CD4-positive, alpha-beta memory T cell (primary cell): ENCODE measurements at regions not wholly inside any gene's neighbourhood (a gene's known extent, or its start where the extent isn't known, plus 50 kb on each side); places are given as distances from the start of the nearest gene placed in this dataset.

Experiments
- CTCF ChIA-PET: fragments of 350-600 bp; sonication (Branson Sonifier 250); formaldehyde crosslinking; loops from one replicate; lab custom pipeline; 2021; ENCODE audit warnings: inconsistent platforms; ENCODE audit not compliant: partially characterized antibody; lab: Charles Lee
- POLR2A ChIA-PET: fragments of 350-600 bp; sonication (Branson Sonifier 250); formaldehyde crosslinking; loops from one replicate; lab custom pipeline; 2021; ENCODE audit not compliant: partially characterized antibody; lab: Charles Lee
- DNase-seq, 5 donors: peaks; one replicate each; pipeline versions ENCODE4 v3.0.0 to v3.0.0-alpha.2; 2020 to 2022; ENCODE audit warnings: mixed read lengths in 1 of 5
- H3K27ac ChIP-seq: one replicate; pipeline ENCODE4 v1.7.0; 2013; ENCODE audit warnings: low read depth, low read length
- H3K27me3 ChIP-seq: 2 replicates; pipeline ENCODE4 v1.7.0; 2013; ENCODE audit warnings: mild to moderate bottlenecking, low read length, moderate library complexity; ENCODE audit not compliant: insufficient read depth
- H3K36me3 ChIP-seq: 2 replicates; pipeline ENCODE4 v1.7.0; 2013; ENCODE audit warnings: mild to moderate bottlenecking, low read length, moderate library complexity; ENCODE audit not compliant: insufficient read depth
- H3K4me1 ChIP-seq: 2 replicates; pipeline ENCODE4 v1.7.0; 2013; ENCODE audit warnings: mild to moderate bottlenecking, low read length, moderate library complexity; ENCODE audit not compliant: insufficient read depth
- H3K4me3 ChIP-seq, 2 donors: one replicate each; pipeline ENCODE4 v1.7.0; 2013; ENCODE audit warnings: low read length in 2 of 2, mild to moderate bottlenecking in 1 of 2
- H3K9me3 ChIP-seq, 2 donors: one replicate each; pipeline ENCODE4 v1.7.0; 2013; ENCODE audit warnings: low read length in 2 of 2, control low read depth in 1 of 2; ENCODE audit not compliant: control insufficient read depth in 1 of 2
- H3K27ac Mint-ChIP-seq, 7 donors: one replicate each; pipeline ENCODE4 v1.8.0; 2020 to 2021; ENCODE audit warnings: mixed read lengths in 7 of 7, mild to moderate bottlenecking in 6 of 7, inconsistent platforms in 3 of 7, moderate library complexity in 3 of 7
- H3K27me3 Mint-ChIP-seq, 2 donors: one replicate each; pipeline ENCODE4 v1.8.0; 2020 to 2021; ENCODE audit warnings: mixed read lengths in 2 of 2
- H3K36me3 Mint-ChIP-seq, 2 donors: one replicate each; pipeline ENCODE4 v1.8.0; 2020 to 2021; ENCODE audit warnings: mixed read lengths in 2 of 2, inconsistent platforms in 1 of 2, mild to moderate bottlenecking in 1 of 2
- H3K4me1 Mint-ChIP-seq, 4 donors: one replicate each; pipeline ENCODE4 v1.8.0; 2020 to 2021; ENCODE audit warnings: mixed read lengths in 4 of 4, mild to moderate bottlenecking in 1 of 4
- H3K4me3 Mint-ChIP-seq, 8 donors: one replicate each; pipeline ENCODE4 v1.8.0; 2020 to 2021; ENCODE audit warnings: mixed read lengths in 8 of 8, mild to moderate bottlenecking in 7 of 8, moderate library complexity in 6 of 8, inconsistent platforms in 3 of 8
- H3K9me3 Mint-ChIP-seq, 8 donors: one replicate each; pipeline ENCODE4 v1.8.0; 2020 to 2021; ENCODE audit warnings: mixed read lengths in 8 of 8, mild to moderate bottlenecking in 5 of 8, inconsistent platforms in 3 of 8, moderate library complexity in 1 of 8
- intact Hi-C: fragments of 100-400 bp; cut with micrococcal nuclease; formaldehyde crosslinking; loops from one replicate; pipeline ENCODE4 v1.15.1; 2023

DNA sequence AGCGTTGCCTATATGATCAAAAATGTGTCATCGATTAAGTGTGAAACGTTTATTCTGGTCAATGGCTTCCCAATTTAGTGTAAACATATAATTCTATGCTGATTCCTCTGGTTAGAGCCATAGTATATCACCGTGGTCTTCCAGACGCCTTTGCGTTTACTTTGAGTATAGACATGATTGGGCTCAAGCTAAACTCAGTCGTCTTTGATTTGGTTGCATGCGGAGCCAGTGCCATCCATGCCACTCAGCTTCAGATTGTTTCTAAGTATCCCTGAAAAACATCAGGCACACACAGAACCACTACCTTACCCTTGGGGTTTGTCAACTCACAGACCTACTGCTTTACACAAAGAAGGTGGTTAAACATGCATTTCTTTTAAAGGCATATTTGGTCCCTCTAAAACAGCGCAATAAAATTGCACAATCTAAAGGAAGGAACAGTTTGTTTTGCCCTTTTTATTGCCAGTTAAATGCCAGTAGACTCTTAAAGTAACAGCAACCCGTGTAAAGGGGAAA is 273.6 kb upstream of the KLF6 start:
- peaks cover 31% of the 10 kb centered on the region for H3K4me1 ChIP-seq
- CTCF ChIA-PET = no interaction called here
- intact Hi-C loops = no loop called here

DNA sequence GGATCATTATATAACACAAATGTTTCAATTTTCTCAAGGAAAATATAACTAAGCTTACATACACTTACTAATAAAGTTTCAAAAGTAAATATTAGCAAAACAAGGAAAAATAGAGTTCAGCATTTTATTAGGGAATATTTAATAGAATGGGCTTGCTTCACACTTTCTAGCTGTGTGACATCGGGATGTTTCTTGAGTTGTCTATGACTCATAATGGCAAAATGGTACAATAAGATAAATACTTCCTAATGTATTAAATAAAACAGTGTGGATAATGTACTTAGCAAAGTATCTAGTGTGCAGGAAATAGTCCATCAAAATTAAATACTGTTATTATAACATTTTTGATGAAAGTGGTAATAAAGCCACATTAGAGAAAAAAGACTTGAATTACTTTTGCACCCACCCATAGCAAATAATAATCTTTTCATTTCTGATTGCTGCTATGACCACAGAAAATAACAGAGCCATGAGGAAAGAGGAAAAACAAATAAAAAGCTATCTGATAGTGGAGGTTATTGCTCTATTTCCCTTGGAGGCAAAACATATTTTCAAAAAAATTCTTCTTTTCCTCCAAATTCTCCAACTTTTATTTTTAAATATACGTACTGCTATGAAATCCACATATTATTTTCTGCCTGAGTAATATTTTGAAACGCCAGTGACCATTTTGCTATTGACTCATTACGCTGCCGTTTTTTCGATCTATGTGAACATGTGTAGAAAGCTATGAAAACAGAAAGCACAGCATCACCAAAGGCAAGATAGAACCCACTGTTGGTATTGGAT is 272.9 kb upstream of the KLF6 start:
- Histone ChIP-seq H3K4me1 (peaks cover 31% of the 10 kb centered on the region), H3K9me3 (no peaks in the 10 kb centered on the region), H3K27ac (no peak overlapping the region), H3K27me3 (no peaks in the 10 kb centered on the region), H3K36me3 (no peaks in the 10 kb centered on the region), H3K4me3 (no peak overlapping the region)
- ChIA-PET CTCF (interaction anchor here (1.0 kb wide), 1 partner anchor 13 kb away, joined by 3 read pairs; no protein-coding TSS in a partner anchor), POLR2A (interaction anchor here (0.8 to 2.8 kb wide), 8 partner anchors 12 to 274 kb away, joined by 3 to 14 read pairs (median 4); partner anchors contain the start of gene KLF6)
- Mint-ChIP-seq H3K4me1 (peaks cover 23 to 32% (median 28%) of the 10 kb centered on the region in 4 donors), H3K4me3 (no peak overlapping the region), H3K27me3 (no peaks in the 10 kb centered on the region), H3K27ac (no peak overlapping the region), H3K36me3 (no peaks in the 10 kb centered on the region), H3K9me3 (no peaks in the 10 kb centered on the region)
- DNase-seq = no peak
- intact Hi-C loops = no loop called here

More for the DNA sequence above, 273.6 kb upstream of the KLF6 start:
- POLR2A ChIA-PET = interaction anchor here (0.8 to 2.8 kb wide), 10 partner anchors 12 to 275 kb away, joined by 3 to 31 read pairs (median 4); partner anchors contain the start of gene KLF6
- peaks cover 23 to 32% (median 28%) of the 10 kb centered on the region in 4 donors for H3K4me1 Mint-ChIP-seq
- H3K27ac Mint-ChIP-seq = no peak overlapping the region
- H3K9me3 ChIP-seq = no peaks in the 10 kb centered on the region
- H3K9me3 Mint-ChIP-seq = no peaks in the 10 kb centered on the region
- DNase-seq = no peak
- H3K36me3 ChIP-seq = no peaks in the 10 kb centered on the region
- H3K27ac ChIP-seq = no peak overlapping the region
- H3K4me3 Mint-ChIP-seq = no peak overlapping the region
- no peaks in the 10 kb centered on the region for H3K27me3 Mint-ChIP-seq
- H3K4me3 ChIP-seq = no peak overlapping the region
- H3K36me3 Mint-ChIP-seq = no peaks in the 10 kb centered on the region
- H3K27me3 ChIP-seq = no peaks in the 10 kb centered on the region

DNA sequence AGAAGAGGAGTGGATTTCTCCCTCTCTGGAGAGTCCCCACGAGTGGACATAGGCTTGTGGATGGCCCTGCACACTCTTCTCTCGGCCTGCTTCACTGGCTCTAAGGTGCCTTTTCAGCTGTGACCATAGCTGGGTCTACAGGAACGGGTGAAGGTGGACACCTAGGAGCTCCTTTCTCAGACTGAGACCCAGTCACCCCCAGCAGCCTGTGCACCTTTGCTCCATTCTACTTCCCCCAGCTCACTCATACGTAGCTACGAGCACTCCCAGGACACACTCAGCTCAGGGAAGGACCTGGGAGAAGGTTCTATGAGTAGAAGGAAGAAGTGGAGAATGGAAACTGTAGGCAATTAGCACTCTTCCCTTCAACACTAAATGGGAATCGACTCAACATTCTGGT is 272.0 kb upstream of the KLF6 start:
- CTCF ChIA-PET = interaction anchor here (1.0 kb wide), 1 partner anchor 14 kb away, joined by 3 read pairs; no protein-coding TSS in a partner anchor
- Histone ChIP-seq H3K27me3 (no peaks in the 10 kb centered on the region), H3K9me3 (no peaks in the 10 kb centered on the region), H3K4me1 (peaks cover 31% of the 10 kb centered on the region), H3K36me3 (no peaks in the 10 kb centered on the region), H3K27ac (no peak overlapping the region), H3K4me3 (no peak overlapping the region)
- POLR2A ChIA-PET = interaction anchor here (1.1 to 1.4 kb wide), 4 partner anchors 17 to 273 kb away, joined by 3 to 5 read pairs (median 4); no protein-coding TSS in a partner anchor
- Mint-ChIP-seq H3K27ac (no peak overlapping the region), H3K27me3 (no peaks in the 10 kb centered on the region), H3K36me3 (no peaks in the 10 kb centered on the region), H3K9me3 (no peaks in the 10 kb centered on the region), H3K4me1 (peaks cover 22 to 27% (median 25%) of the 10 kb centered on the region in 4 donors), H3K4me3 (no peak overlapping the region)
- DNase-seq = no peak
- intact Hi-C loops = no loop called here

DNA sequence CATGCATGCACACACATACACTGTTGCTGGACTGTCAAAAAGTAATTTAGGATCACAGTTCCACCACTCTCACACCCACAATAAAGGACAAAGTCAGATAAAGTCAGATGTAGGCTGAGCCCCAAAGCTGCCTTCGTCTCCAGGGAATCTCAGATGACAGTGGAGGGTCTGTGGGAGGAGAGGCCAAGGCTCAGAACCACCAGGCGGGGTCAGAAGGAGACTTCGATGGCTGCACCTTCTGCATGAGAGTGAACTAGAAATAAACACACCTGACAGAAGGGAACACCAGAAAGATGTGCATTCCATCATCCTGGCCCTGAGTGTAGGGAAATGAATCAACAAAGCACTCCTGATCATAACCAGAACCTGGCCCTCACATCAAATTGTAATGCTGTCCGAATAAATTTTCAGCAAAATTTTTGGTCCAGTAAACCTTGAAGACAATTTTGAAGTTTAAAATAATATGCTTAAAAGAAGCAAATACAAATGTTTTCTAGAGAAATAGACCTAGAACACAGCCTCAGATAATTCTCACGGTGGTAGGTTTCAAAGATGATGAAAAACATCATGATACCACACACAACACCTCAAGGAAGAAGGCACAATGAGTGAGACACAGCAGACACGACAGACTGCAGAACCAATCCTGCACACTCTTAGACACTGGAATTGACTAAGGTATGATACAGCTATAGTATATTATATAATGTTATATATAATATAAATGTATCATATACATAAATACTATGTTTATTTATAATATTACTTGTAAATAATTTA is 269.8 kb upstream of the KLF6 start:
- H3K9me3 ChIP-seq = no peaks in the 10 kb centered on the region
- H3K27ac ChIP-seq = no peak overlapping the region
- ChIA-PET CTCF (no interaction called here), POLR2A (no interaction called here)
- no peak overlapping the region for H3K4me3 ChIP-seq
- H3K36me3 ChIP-seq = no peaks in the 10 kb centered on the region
- Mint-ChIP-seq H3K4me3 (no peak overlapping the region), H3K27me3 (no peaks in the 10 kb centered on the region), H3K4me1 (peaks cover 4 to 8% (median 7%) of the 10 kb centered on the region in 4 donors), H3K9me3 (no peaks in the 10 kb centered on the region), H3K36me3 (no peaks in the 10 kb centered on the region), H3K27ac (no peak overlapping the region)
- intact Hi-C loops = no loop called here
- H3K4me1 ChIP-seq = peaks cover 14% of the 10 kb centered on the region
- no peak for DNase-seq
- no peaks in the 10 kb centered on the region for H3K27me3 ChIP-seq

- Mint-ChIP-seq H3K4me3 (no peak overlapping the region), H3K27ac (no peak overlapping the region), H3K9me3 (no peaks in the 10 kb centered on the region), H3K4me1 (peaks cover 0 to 4% (median 2%) of the 10 kb centered on the region in 4 donors), H3K36me3 (no peaks in the 10 kb centered on the region), H3K27me3 (no peaks in the 10 kb centered on the region)
- Histone ChIP-seq H3K27me3 (no peaks in the 10 kb centered on the region), H3K4me1 (peaks cover 5% of the 10 kb centered on the region), H3K36me3 (no peaks in the 10 kb centered on the region), H3K9me3 (no peaks in the 10 kb centered on the region), H3K4me3 (no peak overlapping the region), H3K27ac (no peak overlapping the region)
- ChIA-PET CTCF (no interaction called here), POLR2A (no interaction called here)
- intact Hi-C loops = no loop called here
- DNase-seq = no peak
Observed at GRCh38 chr10:4053940-4054339, 268.9 kb upstream of the KLF6 start.

- DNase-seq = no peak
- intact Hi-C loops = no loop called here
- POLR2A ChIA-PET = no interaction called here
Observed at GRCh38 chr10:4051641-4052151, 266.7 kb upstream of the KLF6 start.

More at GRCh38 chr10:4051641-4052151, 266.7 kb upstream of the KLF6 start:
- Mint-ChIP-seq H3K27ac (no peak overlapping the region), H3K4me1 (peaks cover 0 to 1% (median 0%) of the 10 kb centered on the region in 4 donors), H3K36me3 (no peaks in the 10 kb centered on the region), H3K9me3 (no peaks in the 10 kb centered on the region), H3K4me3 (no peak overlapping the region), H3K27me3 (no peaks in the 10 kb centered on the region)
- H3K4me3 ChIP-seq = no peak overlapping the region
- CTCF ChIA-PET = interaction anchor here (0.6 to 2.3 kb wide), 3 partner anchors 10 to 40 kb away, joined by 3 to 6 read pairs (median 5); no protein-coding TSS in a partner anchor
- H3K9me3 ChIP-seq = no peaks in the 10 kb centered on the region
- no peak overlapping the region for H3K27ac ChIP-seq
- no peaks in the 10 kb centered on the region for H3K36me3 ChIP-seq
- no peaks in the 10 kb centered on the region for H3K4me1 ChIP-seq
- no peaks in the 10 kb centered on the region for H3K27me3 ChIP-seq
